OCI-LY7 (cell line): ENCODE measurements at regions not wholly inside any gene's neighbourhood (a gene's known extent, or its start where the extent isn't known, plus 50 kb on each side); places are given as distances from the start of the nearest gene placed in this dataset.

Source experiments
- BruUV-seq: library from RNA; stranded (reverse); fragments of 400-500 nt; replicated peaks from 2 replicates; lab custom pipeline; 2021; lab: Mats Ljungman, UMichigan
- CTCF ChIA-PET: fragments of 300-600 bp; sonication (Branson Sonifier 250); formaldehyde crosslinking; loops from one replicate; lab custom pipeline; 2022; ENCODE audit warnings: antibody characterized with exemption; ENCODE audit not compliant: unreplicated experiment; lab: Charles Lee
- POLR2A ChIA-PET: fragments of 300-600 bp; sonication (Branson Sonifier 250); formaldehyde crosslinking; loops from one replicate; lab custom pipeline; 2022; ENCODE audit warnings: antibody characterized with exemption; lab: Charles Lee
- DNase-seq: peaks from one replicate; pipeline ENCODE4 v3.0.0-alpha.2; 2015; ENCODE audit warnings: low spot score
- H2AFZ ChIP-seq: fragments of 200-600 bp; sonication (generic), shearing (Covaris generic); 2 replicates; pipeline ENCODE4 v1.6.1; 2014; ENCODE audit warnings: mild to moderate bottlenecking, antibody characterized with exemption, low read length, moderate library complexity
- H3K27ac ChIP-seq: fragments of 200-600 bp; sonication (generic); 2 replicates; pipeline ENCODE4 v1.5.1; 2014; ENCODE audit warnings: mixed run types, low read depth, mild to moderate bottlenecking, moderate library complexity, low read length, inconsistent platforms; ENCODE audit not compliant: poor library complexity, severe bottlenecking
- H3K36me3 ChIP-seq: fragments of 200-600 bp; sonication (generic); 2 replicates; pipeline ENCODE4 v1.6.1; 2014; ENCODE audit warnings: mild to moderate bottlenecking, antibody characterized with exemption, low read length, moderate library complexity, mixed read lengths; ENCODE audit not compliant: insufficient read depth
- H3K4me1 ChIP-seq: fragments of 200-600 bp; sonication (generic); 2 replicates; pipeline ENCODE4 v1.5.1; 2014; ENCODE audit warnings: mild to moderate bottlenecking, low read length; ENCODE audit not compliant: insufficient read depth, poor library complexity, severe bottlenecking
- H3K4me2 ChIP-seq: fragments of 200-600 bp; sonication (generic); 2 replicates; pipeline ENCODE4 v1.6.1; 2014; ENCODE audit warnings: mild to moderate bottlenecking, low read length
- H3K4me3 ChIP-seq: fragments of 200-600 bp; sonication (generic); 2 replicates; pipeline ENCODE4 v1.5.1; 2014; ENCODE audit warnings: mild to moderate bottlenecking, low read depth, low read length; ENCODE audit not compliant: poor library complexity, severe bottlenecking
- H3K79me2 ChIP-seq: fragments of 200-600 bp; sonication (generic); 2 replicates; pipeline ENCODE4 v1.6.1; 2016; ENCODE audit warnings: low read depth, mild to moderate bottlenecking, low read length, moderate library complexity, mixed read lengths; ENCODE audit not compliant: insufficient read depth
- H3K9me2 ChIP-seq: fragments of 200-600 bp; sonication (generic); 2 replicates; pipeline ENCODE4 v1.6.1; 2016; ENCODE audit warnings: mild to moderate bottlenecking, low read length, mixed read lengths; ENCODE audit not compliant: insufficient read depth
- H3K9me3 ChIP-seq: fragments of 200-600 bp; sonication (generic); 2 replicates; pipeline ENCODE4 v1.6.1; 2014; ENCODE audit warnings: mild to moderate bottlenecking, mixed run types, low read length, mixed read lengths
- H4K20me1 ChIP-seq: fragments of 200-600 bp; sonication (generic); 2 replicates; pipeline ENCODE4 v1.6.1; 2014; ENCODE audit warnings: mild to moderate bottlenecking, antibody characterized with exemption, low read length, moderate library complexity, mixed read lengths; ENCODE audit not compliant: insufficient read depth
- CTCF ChIP-seq: fragments of 200-600 bp; sonication (generic); conservative IDR thresholded peaks from 2 replicates; pipeline ENCODE4 v1.5.1; 2014; ENCODE audit warnings: mild to moderate bottlenecking, antibody characterized with exemption, low read length, moderate library complexity, mixed read lengths
- EZH2phosphoT487 ChIP-seq: fragments of 200-600 bp; sonication (generic); IDR thresholded peaks from 2 replicates; pipeline ENCODE4 v1.6.1; 2018; ENCODE audit warnings: low read depth, borderline replicate concordance, mild to moderate bottlenecking, mixed run types, antibody characterized with exemption, low read length, moderate library complexity, mixed read lengths
- intact Hi-C: fragments of 100-400 bp; cut with micrococcal nuclease; formaldehyde crosslinking; loops from one replicate; pipeline ENCODE4 v1.10.0; 2022; ENCODE audit not compliant: unreplicated experiment

- intact Hi-C loops = no loop called here
- Histone ChIP-seq H3K79me2 (no peaks in the 10 kb centered on the region), H3K27ac (no peak overlapping the region), H3K4me3 (no peak overlapping the region), H3K4me1 (no peaks in the 10 kb centered on the region), H3K9me2 (no peaks in the 10 kb centered on the region), H3K4me2 (no peak overlapping the region), H2AFZ (no peak overlapping the region), H3K9me3 (peaks cover 5% of the 10 kb centered on the region; the same call in 1 of the 2 replicates), H3K36me3 (no peaks in the 10 kb centered on the region), H4K20me1 (no peaks in the 10 kb centered on the region)
- ChIA-PET CTCF (no interaction called here), POLR2A (no interaction called here)
- no TSS peak for BruUV-seq
- DNase-seq = no peak
- TF ChIP-seq EZH2phosphoT487 (no peak), CTCF (no peak)
Observed at GRCh38 chr2:30068067-30068466, 78.7 kb upstream of the YPEL5 start.

GRCh38 chr2:30072250-30072842 lies 74.5 kb upstream of the YPEL5 start:
- CTCF ChIA-PET = interaction anchor here (0.6 kb wide), 2 partner anchors 19 to 715 kb away, joined by 3 read pairs; no protein-coding TSS in a partner anchor
- no peak overlapping the region for H3K4me3 ChIP-seq
- no peaks in the 10 kb centered on the region for H3K9me2 ChIP-seq
- no peak overlapping the region for H2AFZ ChIP-seq
- no TSS peak for BruUV-seq
- no peak overlapping the region for H3K4me2 ChIP-seq
- H3K4me1 ChIP-seq = no peaks in the 10 kb centered on the region
- H3K9me3 ChIP-seq = no peaks in the 10 kb centered on the region
- no peaks in the 10 kb centered on the region for H4K20me1 ChIP-seq
- no peaks in the 10 kb centered on the region for H3K79me2 ChIP-seq
- peak; percentile 70 for DNase-seq
- intact Hi-C loops = loop anchor here (1.0 kb wide), 2 partner anchors 43 to 149 kb away; no protein-coding TSS in a partner anchor
- POLR2A ChIA-PET = no interaction called here
- H3K27ac ChIP-seq = no peak overlapping the region
- TF ChIP-seq CTCF = peak; percentile 82
- no peak for TF ChIP-seq EZH2phosphoT487
- no peaks in the 10 kb centered on the region for H3K36me3 ChIP-seq

GRCh38 chr2:30073523-30073922 lies 73.3 kb upstream of the YPEL5 start:
- intact Hi-C loops = no loop called here
- H3K9me3 ChIP-seq = no peaks in the 10 kb centered on the region
- H2AFZ ChIP-seq = no peak overlapping the region
- no peaks in the 10 kb centered on the region for H3K9me2 ChIP-seq
- no peak for DNase-seq
- POLR2A ChIA-PET = no interaction called here
- H3K79me2 ChIP-seq = no peaks in the 10 kb centered on the region
- H3K4me3 ChIP-seq = no peak overlapping the region
- CTCF ChIA-PET = no interaction called here
- no peaks in the 10 kb centered on the region for H3K4me1 ChIP-seq
- no peak overlapping the region for H3K27ac ChIP-seq
- H4K20me1 ChIP-seq = no peaks in the 10 kb centered on the region
- TF ChIP-seq CTCF (no peak), EZH2phosphoT487 (no peak)
- H3K4me2 ChIP-seq = no peak overlapping the region
- H3K36me3 ChIP-seq = no peaks in the 10 kb centered on the region
- BruUV-seq = no TSS peak
